ENCODE measurements at regions not wholly inside any gene's neighbourhood (a gene's known extent, or its start where the extent isn't known, plus 50 kb on each side); places are given as distances from the start of the nearest gene placed in this dataset.
"Not testable (repeated sequence)": the region's sequence is repeated elsewhere in the genome, so short reads cannot be mapped to it uniquely, and the experiment has no call there.

- no peak overlapping the region for H3K9ac ChIP-seq (ENCODE audit: insufficient read depth, low read length, poor library complexity, severe bottlenecking)
- no peak overlapping the region for H3K4me3 ChIP-seq (replicated peaks in 1 of 3; ENCODE audit: low read depth in 2 of 3, low read length in 3 of 3)
- H3K27me3 ChIP-seq (ENCODE audit: control insufficient read depth in 2 of 2, insufficient read depth in 2 of 2, low read length in 2 of 2), result no peaks in the 10 kb centered on the region
- no peaks in the 10 kb centered on the region for H3K4me1 Mint-ChIP-seq
- no peak overlapping the region for H3K4me3 Mint-ChIP-seq
- no peaks in the 10 kb centered on the region for H3K36me3 ChIP-seq (replicated peaks in 1 of 2; ENCODE audit: control insufficient read depth in 1 of 2, insufficient read depth in 2 of 2, low read length in 2 of 2)
- peaks cover 0 to 2% (median 0%) of the 10 kb centered on the region in 7 donors for H3K9me3 Mint-ChIP-seq
- no peak overlapping the region for H3K4me2 ChIP-seq (replicated peaks; ENCODE audit: extremely low read depth, low read length, poor library complexity, severe bottlenecking)
- no peaks in the 10 kb centered on the region for H4K20me1 ChIP-seq (ENCODE audit: insufficient read depth, low read length)
- TF ChIP-seq, protein P1, sequence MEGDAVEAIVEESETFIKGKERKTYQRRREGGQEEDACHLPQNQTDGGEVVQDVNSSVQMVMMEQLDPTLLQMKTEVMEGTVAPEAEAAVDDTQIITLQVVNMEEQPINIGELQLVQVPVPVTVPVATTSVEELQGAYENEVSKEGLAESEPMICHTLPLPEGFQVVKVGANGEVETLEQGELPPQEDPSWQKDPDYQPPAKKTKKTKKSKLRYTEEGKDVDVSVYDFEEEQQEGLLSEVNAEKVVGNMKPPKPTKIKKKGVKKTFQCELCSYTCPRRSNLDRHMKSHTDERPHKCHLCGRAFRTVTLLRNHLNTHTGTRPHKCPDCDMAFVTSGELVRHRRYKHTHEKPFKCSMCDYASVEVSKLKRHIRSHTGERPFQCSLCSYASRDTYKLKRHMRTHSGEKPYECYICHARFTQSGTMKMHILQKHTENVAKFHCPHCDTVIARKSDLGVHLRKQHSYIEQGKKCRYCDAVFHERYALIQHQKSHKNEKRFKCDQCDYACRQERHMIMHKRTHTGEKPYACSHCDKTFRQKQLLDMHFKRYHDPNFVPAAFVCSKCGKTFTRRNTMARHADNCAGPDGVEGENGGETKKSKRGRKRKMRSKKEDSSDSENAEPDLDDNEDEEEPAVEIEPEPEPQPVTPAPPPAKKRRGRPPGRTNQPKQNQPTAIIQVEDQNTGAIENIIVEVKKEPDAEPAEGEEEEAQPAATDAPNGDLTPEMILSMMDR (IDR thresholded peaks at IDR 0.05), result no peak
- peaks cover 0 to 1% (median 0%) of the 10 kb centered on the region in 3 donors for H3K27me3 Mint-ChIP-seq (ENCODE audit: low read depth in 3 of 3)
- H3K79me2 ChIP-seq (ENCODE audit: insufficient read depth, low read length), result no peaks in the 10 kb centered on the region
- no peaks in the 10 kb centered on the region for H3K4me1 ChIP-seq (ENCODE audit: control insufficient read depth in 1 of 2, insufficient read depth in 2 of 2, low read length in 2 of 2)
- no peak overlapping the region for H2AFZ ChIP-seq (ENCODE audit: insufficient read depth, low read depth, low read length, poor library complexity, severe bottlenecking)
- intact Hi-C loops (cut with micrococcal nuclease), result no loop called here
- DNase-seq, result no peak
- H3K27ac ChIP-seq (ENCODE audit: low read depth in 1 of 2, low read length in 2 of 2), result no peak overlapping the region
- no CpG with 5 or more reads among the region's 2 CpGs for WGBS (ENCODE audit: insufficient coverage)
- H3K36me3 Mint-ChIP-seq, result no peaks in the 10 kb centered on the region
- H3K27ac Mint-ChIP-seq, result no peak overlapping the region
- no peaks in the 10 kb centered on the region for H3K9me3 ChIP-seq (replicated peaks in 1 of 2; ENCODE audit: control insufficient read depth in 1 of 2, insufficient read depth in 1 of 2, low read length in 2 of 2)
Observed at GRCh38 chr4:31877429-31877828, 1157.3 kb downstream of the PCDH7 start.

DNA sequence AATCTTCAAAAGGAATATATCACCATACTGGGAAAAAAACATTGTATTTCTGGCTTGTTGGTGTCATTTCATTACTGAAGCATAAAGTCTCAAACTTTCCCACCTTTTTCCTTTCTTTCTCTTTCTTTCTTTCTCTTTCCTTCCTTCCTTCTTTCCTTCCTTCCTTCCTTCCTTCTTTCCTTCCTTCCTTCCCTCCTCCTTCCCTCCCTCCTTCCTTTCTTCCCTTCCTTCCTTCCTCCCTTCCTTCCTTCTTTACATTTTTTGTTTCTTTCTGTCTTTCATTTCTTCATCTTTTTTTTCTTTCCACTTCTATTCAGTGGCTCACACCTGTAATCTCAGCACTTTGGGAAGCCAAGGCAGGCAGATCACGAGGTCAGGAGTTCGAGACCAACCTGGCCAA is 1160.7 kb downstream of the PCDH7 start:
- H3K4me3 Mint-ChIP-seq; H3K9ac ChIP-seq (ENCODE audit: insufficient read depth, low read length, poor library complexity, severe bottlenecking); H3K27me3 ChIP-seq (ENCODE audit: control insufficient read depth in 2 of 2, insufficient read depth in 2 of 2, low read length in 2 of 2); intact Hi-C loops (cut with micrococcal nuclease); H3K36me3 ChIP-seq (replicated peaks in 1 of 2; ENCODE audit: control insufficient read depth in 1 of 2, insufficient read depth in 2 of 2, low read length in 2 of 2); H3K9me3 Mint-ChIP-seq; H3K27ac ChIP-seq (ENCODE audit: low read depth in 1 of 2, low read length in 2 of 2); H3K4me1 Mint-ChIP-seq; H3K4me1 ChIP-seq (ENCODE audit: control insufficient read depth in 1 of 2, insufficient read depth in 2 of 2, low read length in 2 of 2); H3K36me3 Mint-ChIP-seq; H3K4me2 ChIP-seq (replicated peaks; ENCODE audit: extremely low read depth, low read length, poor library complexity, severe bottlenecking); H3K79me2 ChIP-seq (ENCODE audit: insufficient read depth, low read length); DNase-seq; H3K9me3 ChIP-seq (replicated peaks in 1 of 2; ENCODE audit: control insufficient read depth in 1 of 2, insufficient read depth in 1 of 2, low read length in 2 of 2); H3K4me3 ChIP-seq (replicated peaks in 1 of 3; ENCODE audit: low read depth in 2 of 3, low read length in 3 of 3); H4K20me1 ChIP-seq (ENCODE audit: insufficient read depth, low read length); H2AFZ ChIP-seq (ENCODE audit: insufficient read depth, low read depth, low read length, poor library complexity, severe bottlenecking); H3K27me3 Mint-ChIP-seq (ENCODE audit: low read depth in 3 of 3): not testable (repeated sequence)
- peak overlapping the region in 1 of 7 donors; percentile 36 for H3K27ac Mint-ChIP-seq
- WGBS (ENCODE audit: insufficient coverage), result 67% methylated on average over 1 of the region's 2 CpGs
